SK-N-SH (cell line): ENCODE measurements at regions not wholly inside any gene's neighbourhood (a gene's known extent, or its start where the extent isn't known, plus 50 kb on each side); places are given as distances from the start of the nearest gene placed in this dataset.
"Not testable (repeated sequence)": the region's sequence is repeated elsewhere in the genome, so short reads cannot be mapped to it uniquely, and the experiment has no call there.

Experiments used
- CTCF ChIA-PET: fragments of 300-600, 350-600 bp; formaldehyde crosslinking; extraction: SDS; loops from one replicate; lab custom pipeline; 2021; lab: Yijun Ruan, JAX
- POLR2A ChIA-PET: fragments of 350-600 bp; sonication (Branson Sonifier 250); formaldehyde crosslinking; extraction: SDS; loops from one replicate; lab custom pipeline; 2020; ENCODE audit warnings: antibody characterized with exemption, inconsistent platforms; lab: Yijun Ruan, JAX
- DNase-seq: peaks from one replicate; pipeline ENCODE4 v3.0.0; 2012
- H2AFZ ChIP-seq: fragments of 200-600 bp; sonication (generic); 2 replicates; pipeline ENCODE4 v1.8.1; 2016; ENCODE audit warnings: antibody characterized with exemption, mild to moderate bottlenecking, low read depth
- H3F3A ChIP-seq: fragments of 200-600 bp; sonication (generic); replicated peaks from 2 replicates; pipeline ENCODE3; 2016; ENCODE audit warnings: antibody characterized with exemption, mild to moderate bottlenecking; ENCODE audit not compliant: insufficient read depth
- H3K27ac ChIP-seq, 2 experiments: fragments of 200-500 bp in 1 of 2; fragments of 200-600 bp in 1 of 2; sonication (Bioruptor generic) in 1 of 2; sonication (generic), shearing (Covaris generic) in 1 of 2; 2 replicates each; pipeline versions ENCODE4 v1.5.1 to v1.6.1; 2014 to 2016; ENCODE audit warnings: low read depth in 2 of 2, inconsistent platforms in 1 of 2, low read length in 1 of 2, mild to moderate bottlenecking in 1 of 2, mixed read lengths in 1 of 2
- H3K27me3 ChIP-seq: fragments of 200-600 bp; sonication (generic), shearing (Covaris generic); 2 replicates; pipeline ENCODE4 v1.6.1; 2016; ENCODE audit warnings: mixed run types; ENCODE audit not compliant: insufficient read depth
- H3K36me3 ChIP-seq, 2 experiments: fragments of 200-500 bp in 1 of 2; fragments of 200-600 bp in 1 of 2; sonication (Bioruptor generic) in 1 of 2; sonication (generic) in 1 of 2; replicated peaks in 1 of 2; 2 replicates each; pipeline versions ENCODE3 to v1.5.1; 2014 to 2016; ENCODE audit warnings: low read length in 1 of 2, mild to moderate bottlenecking in 1 of 2; ENCODE audit not compliant: insufficient read depth in 2 of 2, control insufficient read depth in 1 of 2
- H3K4me1 ChIP-seq, 2 experiments: fragments of 200-500 bp in 1 of 2; fragments of 200-600 bp in 1 of 2; sonication (Bioruptor generic) in 1 of 2; sonication (generic), shearing (Covaris generic) in 1 of 2; 2 replicates each; pipeline versions ENCODE4 v1.5.1 to v1.6.1; 2014 to 2016; ENCODE audit warnings: low read depth in 1 of 2, low read length in 1 of 2, mixed run types in 1 of 2; ENCODE audit not compliant: insufficient read depth in 2 of 2, control insufficient read depth in 1 of 2
- H3K4me2 ChIP-seq: fragments of 200-600 bp; sonication (generic), shearing (Covaris generic); 2 replicates; pipeline ENCODE4 v1.6.1; 2017; ENCODE audit warnings: mixed run types
- H3K4me3 ChIP-seq, 2 experiments: fragments of 200-500 bp in 1 of 2; fragments of 200-600 bp in 1 of 2; sonication (Bioruptor generic) in 1 of 2; sonication (generic), shearing (Covaris generic) in 1 of 2; 2 replicates each; pipeline versions ENCODE4 v1.5.1 to v1.8.1; 2014 to 2016; ENCODE audit warnings: low read depth in 2 of 2, inconsistent platforms in 1 of 2, low read length in 1 of 2, mild to moderate bottlenecking in 1 of 2, mixed read lengths in 1 of 2, moderate library complexity in 1 of 2
- H3K79me2 ChIP-seq: fragments of 200-600 bp; sonication (generic); 2 replicates; pipeline ENCODE4 v1.8.1; 2017; ENCODE audit warnings: mild to moderate bottlenecking; ENCODE audit not compliant: insufficient read depth
- H3K9ac ChIP-seq: fragments of 200-600 bp; sonication (generic); 2 replicates; pipeline ENCODE4 v1.6.1; 2017; ENCODE audit warnings: mixed run types
- H3K9me2 ChIP-seq: fragments of 200-600 bp; sonication (generic); 2 replicates; pipeline ENCODE4 v1.6.1; 2017; ENCODE audit warnings: mixed run types
- H3K9me3 ChIP-seq: fragments of 200-600 bp; sonication (generic); 2 replicates; pipeline ENCODE4 v1.6.1; 2017; ENCODE audit warnings: mixed run types, mild to moderate bottlenecking, moderate library complexity
- H4K20me1 ChIP-seq: fragments of 200-600 bp; sonication (generic); 2 replicates; pipeline ENCODE4 v1.6.1; 2017; ENCODE audit warnings: mild to moderate bottlenecking, mixed run types; ENCODE audit not compliant: insufficient read depth
- CHD2 ChIP-seq: fragments of 150-350 bp; IDR thresholded peaks from 2 replicates; pipeline ENCODE4 v1.6.1; 2018; ENCODE audit warnings: low read length; ENCODE audit not compliant: partially characterized antibody
- EZH2phosphoT487 ChIP-seq: fragments of 200-600 bp; sonication (generic); IDR thresholded peaks from 2 replicates; pipeline ENCODE4 v1.6.1; 2017; ENCODE audit warnings: low read depth, mixed run types, mild to moderate bottlenecking, antibody characterized with exemption, moderate library complexity, borderline replicate concordance
- FOXJ3 ChIP-seq: sonication (generic); formaldehyde crosslinking; IDR thresholded peaks from 2 replicates; pipeline ENCODE4 v1.5.1; 2020; ENCODE audit warnings: mild to moderate bottlenecking, missing genetic modification reagents
- GABPA ChIP-seq: IDR thresholded peaks from 2 replicates; pipeline ENCODE4 v1.4.0; 2012; ENCODE audit warnings: low read depth, mild to moderate bottlenecking
- MEF2A ChIP-seq: IDR thresholded peaks from 2 replicates; pipeline ENCODE4 v1.4.0; 2012; ENCODE audit warnings: low read depth, borderline replicate concordance
- RAD21 ChIP-seq: IDR thresholded peaks from 2 replicates; pipeline ENCODE4 v1.6.1; 2012; ENCODE audit warnings: mild to moderate bottlenecking, low read length
- RCOR1 ChIP-seq: fragments of 150-350 bp; IDR thresholded peaks from 2 replicates; pipeline ENCODE4 v1.6.1; 2017; ENCODE audit warnings: antibody characterized with exemption, low read length
- RFX5 ChIP-seq: IDR thresholded peaks from 2 replicates; pipeline ENCODE4 v1.6.1; 2012; ENCODE audit warnings: mild to moderate bottlenecking, improper control_type of control experiment, low read length
- YY1 ChIP-seq: IDR thresholded peaks from 2 replicates; pipeline ENCODE4 v1.4.0; 2012; ENCODE audit warnings: low read depth, mild to moderate bottlenecking
- WGBS: methylation state at CpG from one replicate; pipeline ENCODE4 v1.1.6; 2017; ENCODE audit warnings: low lambda C conversion rate; 5-methylcytosine and 5-hydroxymethylcytosine counted together

DNA sequence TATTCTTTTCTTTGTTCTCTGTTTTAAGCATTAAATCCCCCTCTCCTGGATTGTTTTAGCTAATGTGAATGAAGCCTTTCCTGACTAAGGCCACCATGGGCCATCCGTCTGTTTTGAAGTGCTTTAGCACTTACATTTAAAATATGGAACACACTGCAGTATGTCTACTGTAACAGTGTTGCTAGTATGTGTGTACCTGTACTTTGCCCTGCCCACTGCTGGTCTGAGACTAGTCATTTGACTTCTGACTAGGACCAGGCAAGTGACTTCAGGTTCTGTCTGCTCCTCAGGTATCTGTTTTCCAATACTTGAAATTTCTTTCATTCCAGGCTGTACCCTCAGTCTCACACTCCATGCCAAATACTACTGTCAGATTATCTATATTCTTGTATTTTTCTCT, 120.1 kb upstream of the TSPAN8 start:
- CTCF ChIA-PET = interaction anchor here (0.8 kb wide), 1 partner anchor 469 kb away, joined by 3 read pairs; no protein-coding TSS in a partner anchor
- DNase-seq = no peak
- H3K9ac ChIP-seq = no peak overlapping the region
- WGBS = 20% methylated on average over 1 of the region's 1 CpG
- no peaks in the 10 kb centered on the region for H3K9me2 ChIP-seq
- no peaks in the 10 kb centered on the region for H4K20me1 ChIP-seq
- H3K4me3 ChIP-seq = no peak overlapping the region
- no peaks in the 10 kb centered on the region for H3K27me3 ChIP-seq
- no peaks in the 10 kb centered on the region for H3K9me3 ChIP-seq
- H3K79me2 ChIP-seq = no peaks in the 10 kb centered on the region
- no peaks in the 10 kb centered on the region for H3K4me1 ChIP-seq
- H3K4me2 ChIP-seq = no peak overlapping the region
- no peaks in the 10 kb centered on the region for H3F3A ChIP-seq
- POLR2A ChIA-PET = no interaction called here
- no peak overlapping the region for H2AFZ ChIP-seq
- TF ChIP-seq RAD21 (no peak), YY1 (no peak), RCOR1 (no peak), CHD2 (no peak), FOXJ3 (no peak), RFX5 (no peak), MEF2A (no peak)
- H3K27ac ChIP-seq = no peak overlapping the region
- no peaks in the 10 kb centered on the region for H3K36me3 ChIP-seq

DNA sequence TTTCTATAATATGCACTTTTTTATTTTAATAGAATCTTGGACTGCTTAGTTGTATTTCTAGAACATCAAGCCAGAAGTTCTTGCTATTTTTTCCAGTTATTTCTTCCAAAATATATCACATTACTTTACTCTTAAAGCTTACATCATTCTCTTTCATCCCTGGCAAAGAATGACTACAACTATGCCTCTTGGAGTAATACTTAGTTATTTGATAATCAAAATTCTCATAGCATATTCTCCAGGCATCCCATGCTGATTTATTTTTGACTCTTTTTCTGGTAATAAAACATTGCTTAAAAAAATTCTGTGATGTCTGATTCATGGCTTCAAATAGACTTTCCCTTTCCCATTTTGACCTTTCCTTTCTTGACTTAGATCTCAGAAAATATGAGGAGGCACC, 118.7 kb upstream of the TSPAN8 start:
- POLR2A ChIA-PET = no interaction called here
- no peaks in the 10 kb centered on the region for H3K79me2 ChIP-seq
- no peak for DNase-seq

DNA sequence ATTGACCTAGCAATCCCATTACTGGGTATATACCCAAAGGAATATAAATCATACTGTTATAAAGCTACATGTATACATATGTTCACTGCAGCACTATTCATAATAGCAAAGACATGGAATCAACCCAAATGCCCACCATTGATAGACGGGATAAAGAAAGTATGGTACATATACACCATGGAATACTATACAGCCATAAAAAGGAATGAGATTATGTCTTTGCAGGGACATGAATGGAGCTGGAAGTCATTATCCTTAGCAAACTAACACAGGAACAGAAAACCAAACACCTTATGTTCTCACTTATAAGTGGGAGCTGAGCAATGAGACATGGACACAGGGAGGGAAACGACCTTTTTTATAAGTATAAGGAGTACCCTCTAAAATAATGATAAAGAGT, 113.0 kb upstream of the TSPAN8 start:
- POLR2A ChIA-PET, H2AFZ ChIP-seq, H3K9me2 ChIP-seq, H3F3A ChIP-seq, H3K9me3 ChIP-seq, H3K9ac ChIP-seq, H3K4me2 ChIP-seq, H3K36me3 ChIP-seq, H3K79me2 ChIP-seq, H3K27me3 ChIP-seq, DNase-seq, H3K27ac ChIP-seq, H3K4me1 ChIP-seq, H3K4me3 ChIP-seq, H4K20me1 ChIP-seq: not testable (repeated sequence)
- CTCF ChIA-PET = interaction anchor here (1.8 kb wide), 1 partner anchor 122 kb away, joined by 4 read pairs; no protein-coding TSS in a partner anchor
- WGBS = 36% methylated on average over 2 of the region's 2 CpGs

More for the DNA sequence above, 118.7 kb upstream of the TSPAN8 start:
- Histone ChIP-seq H3K9me2 (no peaks in the 10 kb centered on the region), H3K27ac (no peak overlapping the region), H4K20me1 (no peaks in the 10 kb centered on the region), H3F3A (no peaks in the 10 kb centered on the region), H3K9me3 (no peaks in the 10 kb centered on the region), H3K4me3 (no peak overlapping the region), H3K4me2 (no peak overlapping the region), H3K36me3 (no peaks in the 10 kb centered on the region), H2AFZ (no peak overlapping the region), H3K27me3 (no peaks in the 10 kb centered on the region), H3K9ac (no peak overlapping the region), H3K4me1 (no peaks in the 10 kb centered on the region)
- TF ChIP-seq GABPA (no peak), EZH2phosphoT487 (no peak), CHD2 (no peak)
- CTCF ChIA-PET = interaction anchor here (0.6 kb wide), 1 partner anchor 750 kb away, joined by 3 read pairs; no protein-coding TSS in a partner anchor
